Heart left ventricle (tissue), 13 donors: ENCODE measurements at regions not wholly inside any gene's neighbourhood (a gene's known extent, or its start where the extent isn't known, plus 50 kb on each side); places are given as distances from the start of the nearest gene placed in this dataset.

ENCODE experiments used
- CTCF ChIP-seq, 12 donors: fragments of 200-600 bp; sonication (generic) in 4 of 12; IDR thresholded peaks; one replicate each; pipeline versions ENCODE4 v1.5.0 to v1.8.0; 2018 to 2022; ENCODE audit warnings: antibody characterized with exemption in 12 of 12, mild to moderate bottlenecking in 5 of 12
- POLR2A ChIP-seq, 2 donors: fragments of 450-650 bp; IDR thresholded peaks; one replicate each; pipeline ENCODE4 v1.6.1; 2017; ENCODE audit warnings: antibody characterized with exemption in 2 of 2, mild to moderate bottlenecking in 2 of 2, moderate library complexity in 2 of 2
- donor health status: ischemic (EF 13 %, LVEDD 7.1; RV severe dilation, severe dysfunction).
- donor health status: DM: no; HTN: yes; CAD: no.
- donor health status: DM: no; HTN: no; CAD: no.
- donor health status: ischemic (EF 25% LVEDD 6.9; RV normal size, moderate dysfunction).
- donor health status: ischemic (EF 25% LVEDD 5.7; RV mildly dilated, moderate dysfunction).
- donor health status: ischemic (EF 35%, LVEDD 5.7; RV mildly dilated, moderate dysfunction).
- donor health status: nonischemic (EF 11% LVEDD 7.7; RV severe dilation, severe dysfunction).
- donor health status: DM: yes; HTN: yes; CAD: no.
- donor health status: PGD.
- donor health status: ischemic (EF 29% LVEDD 5.4; RV normal size, mild dysfunction).
- donor health status: nonischemic (EF 23%, LVEDD 6.1; RV moderate dilation, normal function).

GRCh38 chr1:38455829-38456530 is 403.6 kb downstream of the RRAGC start:
- TF ChIP-seq CTCF (IDR thresholded peaks at IDR 0.05) (no peak), POLR2A (IDR thresholded peaks at IDR 0.05) (no peak)
